OCI-LY1 (cell line): ENCODE measurements at regions not wholly inside any gene's neighbourhood (a gene's known extent, or its start where the extent isn't known, plus 50 kb on each side); places are given as distances from the start of the nearest gene placed in this dataset.

Experiments
- H2AFZ ChIP-seq: fragments of 200-600 bp; sonication (generic), shearing (Covaris generic); 2 replicates; pipeline ENCODE4 v1.6.0; 2014; ENCODE audit warnings: antibody characterized with exemption, mild to moderate bottlenecking, low read length
- H3F3A ChIP-seq: fragments of 200-600 bp; sonication (generic), shearing (Covaris generic); 2 replicates; pipeline ENCODE4 v1.6.0; 2014; ENCODE audit warnings: mild to moderate bottlenecking, antibody characterized with exemption, low read length, moderate library complexity; ENCODE audit not compliant: insufficient read depth
- H3K27ac ChIP-seq: fragments of 200-600 bp; sonication (generic); 2 replicates; pipeline ENCODE4 v1.5.1; 2014; ENCODE audit warnings: low read length, mixed run types, mild to moderate bottlenecking, low read depth; ENCODE audit not compliant: poor library complexity, severe bottlenecking
- H3K27me3 ChIP-seq: fragments of 200-600 bp; sonication (generic); 2 replicates; pipeline ENCODE4 v1.6.0; 2014; ENCODE audit warnings: antibody characterized with exemption, mild to moderate bottlenecking, low read length, moderate library complexity; ENCODE audit not compliant: insufficient read depth
- H3K36me3 ChIP-seq: fragments of 200-600 bp; sonication (generic); 2 replicates; pipeline ENCODE4 v1.6.1; 2014; ENCODE audit warnings: mild to moderate bottlenecking, antibody characterized with exemption, low read length, moderate library complexity, mixed read lengths; ENCODE audit not compliant: insufficient read depth
- H3K4me1 ChIP-seq: fragments of 200-600 bp; sonication (generic); 2 replicates; pipeline ENCODE4 v1.5.1; 2014; ENCODE audit warnings: mild to moderate bottlenecking, low read length, moderate library complexity; ENCODE audit not compliant: insufficient read depth, severe bottlenecking
- H3K4me2 ChIP-seq: fragments of 200-600 bp; sonication (generic), shearing (Covaris generic); 2 replicates; pipeline ENCODE4 v1.6.1; 2014; ENCODE audit warnings: low read length
- H3K4me3 ChIP-seq: fragments of 200-600 bp; sonication (generic); 2 replicates; pipeline ENCODE4 v1.5.1; 2014; ENCODE audit warnings: low read length, low read depth, mild to moderate bottlenecking, mixed read lengths; ENCODE audit not compliant: poor library complexity, severe bottlenecking
- H3K79me2 ChIP-seq: fragments of 200-600 bp; shearing (Covaris generic); 2 replicates; pipeline ENCODE4 v1.6.1; 2016; ENCODE audit warnings: mixed run types, low read length, mixed read lengths; ENCODE audit not compliant: insufficient read depth
- H3K9ac ChIP-seq: fragments of 200-600 bp; sonication (generic), shearing (Covaris generic); 2 replicates; pipeline ENCODE4 v1.6.1; 2014; ENCODE audit warnings: mild to moderate bottlenecking, low read length, mixed read lengths
- H3K9me2 ChIP-seq: fragments of 200-600 bp; sonication (generic), shearing (Covaris generic); 2 replicates; pipeline ENCODE4 v1.6.1; 2014; ENCODE audit warnings: low read depth, mild to moderate bottlenecking, low read length, mixed read lengths
- H3K9me3 ChIP-seq: fragments of 200-600 bp; shearing (Covaris generic); 2 replicates; pipeline ENCODE4 v1.6.1; 2014; ENCODE audit warnings: low read length, mixed read lengths
- H4K20me1 ChIP-seq: fragments of 200-600 bp; sonication (generic), shearing (Covaris generic); 2 replicates; pipeline ENCODE4 v1.6.0; 2016; ENCODE audit warnings: mild to moderate bottlenecking, low read length; ENCODE audit not compliant: insufficient read depth
- EZH2 ChIP-seq: fragments of 200-600 bp; sonication (generic), shearing (Covaris generic); IDR thresholded peaks from 2 replicates; pipeline ENCODE4 v1.8.0; 2017; ENCODE audit warnings: borderline replicate concordance, mixed run types, mild to moderate bottlenecking, antibody characterized with exemption, low read length, moderate library complexity, mixed read lengths
- TF ChIP-seq, protein P1 (sequence below): fragments of 200-600 bp; sonication (generic), shearing (Covaris generic); IDR thresholded peaks from 2 replicates; pipeline ENCODE4 v1.5.1; 2017; ENCODE audit warnings: mild to moderate bottlenecking, antibody characterized with exemption, low read length, moderate library complexity, mixed read lengths

DNA sequence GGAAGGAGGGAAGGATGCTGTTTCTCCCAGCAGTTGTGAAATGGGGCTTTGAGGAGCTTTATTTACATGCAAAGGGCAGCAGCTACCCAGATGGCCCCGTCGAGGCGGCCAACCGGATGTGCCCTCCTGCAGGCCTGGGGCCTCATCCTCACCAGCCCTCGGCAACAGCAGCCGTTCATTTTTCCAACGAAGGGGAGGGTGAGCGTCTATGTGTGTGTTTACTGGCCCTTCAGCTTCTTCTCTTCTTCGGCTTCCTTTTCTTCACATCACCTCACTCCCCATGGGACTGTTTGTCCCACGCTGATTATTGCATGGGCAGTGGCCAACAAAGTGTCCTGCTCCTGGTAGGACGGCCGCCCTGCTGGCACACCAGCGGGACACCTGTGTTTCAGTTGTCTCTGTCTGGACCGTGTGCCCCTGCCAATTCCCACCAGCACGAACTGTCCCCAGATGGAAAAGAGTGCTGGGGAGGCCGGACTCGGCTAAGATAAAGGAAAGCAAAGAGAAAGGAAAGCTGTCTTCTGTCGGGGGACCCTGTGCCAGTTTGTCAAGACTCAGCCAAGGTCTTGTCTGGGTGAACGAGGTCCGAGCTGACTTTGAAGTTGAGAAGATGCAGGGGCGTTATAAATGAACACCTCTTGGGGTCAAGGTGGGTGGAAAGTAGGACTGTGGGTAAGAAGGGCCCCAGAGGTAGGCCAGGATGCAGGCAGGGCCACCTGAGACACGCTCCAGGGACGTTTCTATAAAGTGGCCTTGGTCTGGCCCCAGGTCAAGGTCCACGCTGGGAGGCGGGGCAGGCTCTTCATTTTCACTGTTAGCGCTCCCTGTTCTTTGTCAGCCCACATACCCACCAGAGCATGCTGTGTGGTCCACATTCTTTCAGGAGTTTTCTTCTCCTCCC, 57.0 kb downstream of the FAM50B start:
- Histone ChIP-seq H3K36me3 (no peaks in the 10 kb centered on the region), H3K27ac (no peak overlapping the region), H3K27me3 (no peaks in the 10 kb centered on the region), H3F3A (no peaks in the 10 kb centered on the region), H3K4me2 (no peak overlapping the region), H3K9me3 (no peaks in the 10 kb centered on the region), H3K79me2 (no peaks in the 10 kb centered on the region), H3K9me2 (no peaks in the 10 kb centered on the region), H3K4me1 (no peaks in the 10 kb centered on the region), H2AFZ (no peak overlapping the region), H3K4me3 (no peak overlapping the region), H3K9ac (no peak overlapping the region), H4K20me1 (no peaks in the 10 kb centered on the region)
- no peak for TF ChIP-seq EZH2
- TF ChIP-seq, protein P1, sequence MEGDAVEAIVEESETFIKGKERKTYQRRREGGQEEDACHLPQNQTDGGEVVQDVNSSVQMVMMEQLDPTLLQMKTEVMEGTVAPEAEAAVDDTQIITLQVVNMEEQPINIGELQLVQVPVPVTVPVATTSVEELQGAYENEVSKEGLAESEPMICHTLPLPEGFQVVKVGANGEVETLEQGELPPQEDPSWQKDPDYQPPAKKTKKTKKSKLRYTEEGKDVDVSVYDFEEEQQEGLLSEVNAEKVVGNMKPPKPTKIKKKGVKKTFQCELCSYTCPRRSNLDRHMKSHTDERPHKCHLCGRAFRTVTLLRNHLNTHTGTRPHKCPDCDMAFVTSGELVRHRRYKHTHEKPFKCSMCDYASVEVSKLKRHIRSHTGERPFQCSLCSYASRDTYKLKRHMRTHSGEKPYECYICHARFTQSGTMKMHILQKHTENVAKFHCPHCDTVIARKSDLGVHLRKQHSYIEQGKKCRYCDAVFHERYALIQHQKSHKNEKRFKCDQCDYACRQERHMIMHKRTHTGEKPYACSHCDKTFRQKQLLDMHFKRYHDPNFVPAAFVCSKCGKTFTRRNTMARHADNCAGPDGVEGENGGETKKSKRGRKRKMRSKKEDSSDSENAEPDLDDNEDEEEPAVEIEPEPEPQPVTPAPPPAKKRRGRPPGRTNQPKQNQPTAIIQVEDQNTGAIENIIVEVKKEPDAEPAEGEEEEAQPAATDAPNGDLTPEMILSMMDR, result no peak

DNA sequence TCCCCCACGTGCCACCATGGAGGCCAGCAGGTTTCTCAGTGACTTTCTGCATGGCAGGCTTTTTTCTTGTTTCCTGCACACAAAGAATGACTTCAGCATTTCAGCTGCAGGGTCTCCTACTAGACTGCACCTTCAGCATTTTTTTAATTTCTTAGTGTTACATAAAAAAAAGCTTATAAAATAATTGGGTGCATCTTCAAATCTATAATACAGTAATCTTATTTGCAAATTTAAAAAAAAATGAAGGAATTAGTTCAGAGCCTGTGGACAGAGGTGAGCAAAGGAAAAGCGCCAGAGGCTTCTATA, 57.6 kb downstream of the FAM50B start:
- no peaks in the 10 kb centered on the region for H3K9me2 ChIP-seq
- no peaks in the 10 kb centered on the region for H3F3A ChIP-seq
- H3K27ac ChIP-seq, result no peak overlapping the region
- H4K20me1 ChIP-seq, result no peaks in the 10 kb centered on the region
- H3K79me2 ChIP-seq, result no peaks in the 10 kb centered on the region
- H3K4me1 ChIP-seq, result no peaks in the 10 kb centered on the region
- H3K36me3 ChIP-seq, result no peaks in the 10 kb centered on the region
- no peaks in the 10 kb centered on the region for H3K27me3 ChIP-seq
- H3K9me3 ChIP-seq, result no peaks in the 10 kb centered on the region
- H3K9ac ChIP-seq, result no peak overlapping the region
- TF ChIP-seq EZH2, result no peak
- TF ChIP-seq, protein P1, result no peak
- H3K4me3 ChIP-seq, result no peak overlapping the region
- H3K4me2 ChIP-seq, result no peak overlapping the region
- H2AFZ ChIP-seq, result no peak overlapping the region

DNA sequence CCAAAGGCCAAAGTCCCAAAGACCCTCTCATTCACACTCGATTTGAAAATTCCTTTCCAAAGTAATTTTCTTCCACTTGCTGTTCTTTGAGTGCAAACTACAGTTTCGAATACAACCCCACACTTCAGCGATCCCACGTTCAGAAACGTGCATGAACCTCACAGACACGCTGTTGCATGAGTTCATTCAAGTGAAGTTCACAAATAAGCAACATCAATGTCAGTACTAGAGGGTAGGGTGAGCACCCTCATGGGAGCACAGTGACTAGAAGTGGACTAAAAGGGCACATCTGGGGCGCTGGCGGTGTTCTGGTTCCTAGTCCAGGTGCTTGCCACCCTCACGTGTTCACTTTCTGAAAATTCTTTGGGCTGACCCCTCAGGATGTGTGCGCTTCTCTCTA, 59.0 kb downstream of the FAM50B start:
- no peak overlapping the region for H3K9ac ChIP-seq
- no peaks in the 10 kb centered on the region for H3K9me2 ChIP-seq
- H3K27me3 ChIP-seq, result peaks cover 5% of the 10 kb centered on the region
- TF ChIP-seq, protein P1, result no peak
- TF ChIP-seq EZH2, result no peak
- H4K20me1 ChIP-seq, result no peaks in the 10 kb centered on the region
- H3K9me3 ChIP-seq, result no peaks in the 10 kb centered on the region
- H3K27ac ChIP-seq, result no peak overlapping the region
- no peaks in the 10 kb centered on the region for H3F3A ChIP-seq
- no peaks in the 10 kb centered on the region for H3K4me1 ChIP-seq
- no peak overlapping the region for H3K4me2 ChIP-seq
- no peaks in the 10 kb centered on the region for H3K36me3 ChIP-seq
- no peak overlapping the region for H2AFZ ChIP-seq
- no peak overlapping the region for H3K4me3 ChIP-seq
- H3K79me2 ChIP-seq, result no peaks in the 10 kb centered on the region
